HEK293 (cell line): ENCODE measurements at regions not wholly inside any gene's neighbourhood (a gene's known extent, or its start where the extent isn't known, plus 50 kb on each side); places are given as distances from the start of the nearest gene placed in this dataset.

Experiments used
- SP3 ChIP-seq: fragments of 450-650 bp; formaldehyde crosslinking; IDR thresholded peaks from 2 replicates; pipeline ENCODE4 v1.5.1; 2016; ENCODE audit warnings: missing biosample characterization, missing genetic modification characterization
- ZNF23 ChIP-seq: fragments of 450-650 bp; formaldehyde crosslinking; IDR thresholded peaks from 2 replicates; pipeline ENCODE4 v1.5.1; 2016; ENCODE audit warnings: missing biosample characterization, missing genetic modification characterization, borderline replicate concordance
- ZNF274 ChIP-seq, 2 experiments: fragments of 200-500 bp in 1 of 2; fragments of 450-650 bp in 1 of 2; sonication (Bioruptor generic) in 1 of 2; formaldehyde crosslinking in 1 of 2; IDR thresholded peaks; 2 replicates each; pipeline versions ENCODE4 v1.5.1 to v1.6.1; 2014 to 2016; ENCODE audit warnings: borderline replicate concordance in 1 of 2, inconsistent platforms in 1 of 2, low read length in 1 of 2, missing biosample characterization in 1 of 2, missing genetic modification characterization in 1 of 2
- ZNF514 ChIP-seq: fragments of 450-650 bp; formaldehyde crosslinking; IDR thresholded peaks from 2 replicates; pipeline ENCODE4 v1.5.1; 2016; ENCODE audit warnings: missing biosample characterization, missing genetic modification characterization
- ZNF670 ChIP-seq: fragments of 450-650 bp; formaldehyde crosslinking; IDR thresholded peaks from 2 replicates; pipeline ENCODE4 v1.5.1; 2016; ENCODE audit warnings: missing biosample characterization, missing genetic modification characterization, low read depth
- ZNF777 ChIP-seq: fragments of 450-650 bp; formaldehyde crosslinking; IDR thresholded peaks from 2 replicates; pipeline ENCODE4 v1.5.1; 2017; ENCODE audit warnings: missing biosample characterization, missing genetic modification characterization, borderline replicate concordance
- TF ChIP-seq, protein P1 (sequence below): fragments of 450-650 bp; IDR thresholded peaks from 2 replicates; pipeline ENCODE4 v1.5.1; 2018; ENCODE audit warnings: missing biosample characterization, missing genetic modification characterization
- TF ChIP-seq, protein P2 (sequence below): fragments of 450-650 bp; formaldehyde crosslinking; IDR thresholded peaks from 2 replicates; pipeline ENCODE4 v1.5.1; 2016; ENCODE audit warnings: missing biosample characterization, missing genetic modification characterization
- TF ChIP-seq, protein P3 (sequence below): fragments of 450-650 bp; formaldehyde crosslinking; IDR thresholded peaks from 2 replicates; pipeline ENCODE4 v1.5.1; 2016; ENCODE audit warnings: missing biosample characterization, missing genetic modification characterization
- TF ChIP-seq, protein P4 (sequence below): fragments of 450-650 bp; formaldehyde crosslinking; IDR thresholded peaks from 2 replicates; pipeline ENCODE4 v1.5.0; 2017; ENCODE audit warnings: missing biosample characterization, missing genetic modification characterization, borderline replicate concordance
- TF ChIP-seq, protein P5 (sequence below): fragments of 450-650 bp; formaldehyde crosslinking; IDR thresholded peaks from 2 replicates; pipeline ENCODE4 v1.5.1; 2016; ENCODE audit warnings: missing biosample characterization, missing genetic modification characterization
- TF ChIP-seq, protein P6 (sequence below): fragments of 450-650 bp; formaldehyde crosslinking; IDR thresholded peaks from 2 replicates; pipeline ENCODE4 v1.5.1; 2016; ENCODE audit warnings: missing biosample characterization, missing genetic modification characterization
- TF ChIP-seq, protein P7 (sequence below): sonication (generic); formaldehyde crosslinking; IDR thresholded peaks from 2 replicates; pipeline ENCODE4 v1.8.1; 2022; ENCODE audit warnings: mild to moderate bottlenecking, moderate library complexity, missing genetic modification reagents

DNA sequence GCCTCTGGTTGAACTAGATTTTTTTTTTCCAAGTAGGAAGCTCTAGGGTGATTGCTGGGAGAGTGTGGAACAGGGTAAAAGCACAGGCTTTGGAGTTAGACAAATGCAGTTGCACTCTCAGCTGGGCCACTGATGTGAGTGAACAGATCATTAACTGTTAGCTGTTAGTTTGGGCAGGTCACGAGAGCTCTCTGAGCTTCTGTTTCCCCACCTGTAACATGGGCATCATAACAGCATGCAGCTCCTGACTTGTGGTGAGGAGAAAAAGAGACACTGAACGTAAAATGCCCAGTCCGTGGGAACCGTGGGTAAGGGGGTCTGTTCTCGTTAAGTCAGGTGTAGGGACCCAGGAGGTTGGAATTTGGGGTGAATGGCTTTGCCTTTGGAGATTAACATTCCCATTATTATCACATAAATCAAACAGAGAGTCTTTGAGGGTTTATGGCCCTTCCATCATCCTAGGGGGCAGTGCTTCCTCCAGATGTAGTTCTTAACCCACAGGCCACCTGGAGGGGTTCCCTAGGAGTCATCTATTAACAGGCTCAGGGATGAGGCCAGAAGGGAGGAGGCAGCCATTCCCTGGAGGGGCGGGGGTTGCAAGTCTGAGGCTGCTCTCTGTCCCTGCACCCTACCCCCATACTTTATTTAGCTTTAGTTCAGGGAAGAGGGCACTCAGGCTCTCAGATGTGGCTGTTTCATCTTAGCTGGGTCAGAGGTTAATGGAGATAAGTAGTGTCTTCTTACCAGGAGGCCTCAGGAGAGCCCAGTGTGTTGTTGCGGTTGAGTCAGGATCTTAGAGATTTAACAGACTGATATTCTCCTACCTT lies 135.2 kb downstream of the DACT1 start:
- TF ChIP-seq ZNF514 (no peak), SP3 (tag by site-specific recombination) (no peak), ZNF670 (no peak), ZNF274 (IDR thresholded peaks at IDR 0.05; ENCODE audit: low read length) (no peak), ZNF274 (tag by site-specific recombination; IDR thresholded peaks at IDR 0.05; ENCODE audit: borderline replicate concordance) (no peak), ZNF777 (tag by site-specific recombination) (no peak), ZNF23 (tag by site-specific recombination) (no peak)
- TF ChIP-seq, protein P1, sequence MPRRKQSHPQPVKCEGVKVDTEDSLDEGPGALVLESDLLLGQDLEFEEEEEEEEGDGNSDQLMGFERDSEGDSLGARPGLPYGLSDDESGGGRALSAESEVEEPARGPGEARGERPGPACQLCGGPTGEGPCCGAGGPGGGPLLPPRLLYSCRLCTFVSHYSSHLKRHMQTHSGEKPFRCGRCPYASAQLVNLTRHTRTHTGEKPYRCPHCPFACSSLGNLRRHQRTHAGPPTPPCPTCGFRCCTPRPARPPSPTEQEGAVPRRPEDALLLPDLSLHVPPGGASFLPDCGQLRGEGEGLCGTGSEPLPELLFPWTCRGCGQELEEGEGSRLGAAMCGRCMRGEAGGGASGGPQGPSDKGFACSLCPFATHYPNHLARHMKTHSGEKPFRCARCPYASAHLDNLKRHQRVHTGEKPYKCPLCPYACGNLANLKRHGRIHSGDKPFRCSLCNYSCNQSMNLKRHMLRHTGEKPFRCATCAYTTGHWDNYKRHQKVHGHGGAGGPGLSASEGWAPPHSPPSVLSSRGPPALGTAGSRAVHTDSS, result no peak
- TF ChIP-seq, protein P2, sequence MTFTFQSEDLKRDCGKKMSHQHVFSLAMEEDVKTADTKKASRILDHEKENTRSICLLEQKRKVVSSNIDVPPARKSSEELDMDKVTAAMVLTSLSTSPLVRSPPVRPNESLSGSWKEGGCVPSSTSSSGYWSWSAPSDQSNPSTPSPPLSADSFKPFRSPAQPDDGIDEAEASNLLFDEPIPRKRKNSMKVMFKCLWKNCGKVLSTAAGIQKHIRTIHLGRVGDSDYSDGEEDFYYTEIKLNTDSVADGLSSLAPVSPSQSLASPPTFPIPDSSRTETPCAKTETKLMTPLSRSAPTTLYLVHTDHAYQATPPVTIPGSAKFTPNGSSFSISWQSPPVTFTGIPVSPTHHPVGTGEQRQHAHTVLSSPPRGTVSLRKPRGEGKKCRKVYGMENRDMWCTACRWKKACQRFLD, result no peak
- TF ChIP-seq, protein P3, sequence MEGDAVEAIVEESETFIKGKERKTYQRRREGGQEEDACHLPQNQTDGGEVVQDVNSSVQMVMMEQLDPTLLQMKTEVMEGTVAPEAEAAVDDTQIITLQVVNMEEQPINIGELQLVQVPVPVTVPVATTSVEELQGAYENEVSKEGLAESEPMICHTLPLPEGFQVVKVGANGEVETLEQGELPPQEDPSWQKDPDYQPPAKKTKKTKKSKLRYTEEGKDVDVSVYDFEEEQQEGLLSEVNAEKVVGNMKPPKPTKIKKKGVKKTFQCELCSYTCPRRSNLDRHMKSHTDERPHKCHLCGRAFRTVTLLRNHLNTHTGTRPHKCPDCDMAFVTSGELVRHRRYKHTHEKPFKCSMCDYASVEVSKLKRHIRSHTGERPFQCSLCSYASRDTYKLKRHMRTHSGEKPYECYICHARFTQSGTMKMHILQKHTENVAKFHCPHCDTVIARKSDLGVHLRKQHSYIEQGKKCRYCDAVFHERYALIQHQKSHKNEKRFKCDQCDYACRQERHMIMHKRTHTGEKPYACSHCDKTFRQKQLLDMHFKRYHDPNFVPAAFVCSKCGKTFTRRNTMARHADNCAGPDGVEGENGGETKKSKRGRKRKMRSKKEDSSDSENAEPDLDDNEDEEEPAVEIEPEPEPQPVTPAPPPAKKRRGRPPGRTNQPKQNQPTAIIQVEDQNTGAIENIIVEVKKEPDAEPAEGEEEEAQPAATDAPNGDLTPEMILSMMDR (tag by site-specific recombination), result 0 out of 2 replicates have a peak, but pooled peaks have one; percentile 20
- TF ChIP-seq, protein P4, sequence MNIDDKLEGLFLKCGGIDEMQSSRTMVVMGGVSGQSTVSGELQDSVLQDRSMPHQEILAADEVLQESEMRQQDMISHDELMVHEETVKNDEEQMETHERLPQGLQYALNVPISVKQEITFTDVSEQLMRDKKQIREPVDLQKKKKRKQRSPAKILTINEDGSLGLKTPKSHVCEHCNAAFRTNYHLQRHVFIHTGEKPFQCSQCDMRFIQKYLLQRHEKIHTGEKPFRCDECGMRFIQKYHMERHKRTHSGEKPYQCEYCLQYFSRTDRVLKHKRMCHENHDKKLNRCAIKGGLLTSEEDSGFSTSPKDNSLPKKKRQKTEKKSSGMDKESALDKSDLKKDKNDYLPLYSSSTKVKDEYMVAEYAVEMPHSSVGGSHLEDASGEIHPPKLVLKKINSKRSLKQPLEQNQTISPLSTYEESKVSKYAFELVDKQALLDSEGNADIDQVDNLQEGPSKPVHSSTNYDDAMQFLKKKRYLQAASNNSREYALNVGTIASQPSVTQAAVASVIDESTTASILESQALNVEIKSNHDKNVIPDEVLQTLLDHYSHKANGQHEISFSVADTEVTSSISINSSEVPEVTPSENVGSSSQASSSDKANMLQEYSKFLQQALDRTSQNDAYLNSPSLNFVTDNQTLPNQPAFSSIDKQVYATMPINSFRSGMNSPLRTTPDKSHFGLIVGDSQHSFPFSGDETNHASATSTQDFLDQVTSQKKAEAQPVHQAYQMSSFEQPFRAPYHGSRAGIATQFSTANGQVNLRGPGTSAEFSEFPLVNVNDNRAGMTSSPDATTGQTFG (tag by site-specific recombination), result no peak
- TF ChIP-seq, protein P5, sequence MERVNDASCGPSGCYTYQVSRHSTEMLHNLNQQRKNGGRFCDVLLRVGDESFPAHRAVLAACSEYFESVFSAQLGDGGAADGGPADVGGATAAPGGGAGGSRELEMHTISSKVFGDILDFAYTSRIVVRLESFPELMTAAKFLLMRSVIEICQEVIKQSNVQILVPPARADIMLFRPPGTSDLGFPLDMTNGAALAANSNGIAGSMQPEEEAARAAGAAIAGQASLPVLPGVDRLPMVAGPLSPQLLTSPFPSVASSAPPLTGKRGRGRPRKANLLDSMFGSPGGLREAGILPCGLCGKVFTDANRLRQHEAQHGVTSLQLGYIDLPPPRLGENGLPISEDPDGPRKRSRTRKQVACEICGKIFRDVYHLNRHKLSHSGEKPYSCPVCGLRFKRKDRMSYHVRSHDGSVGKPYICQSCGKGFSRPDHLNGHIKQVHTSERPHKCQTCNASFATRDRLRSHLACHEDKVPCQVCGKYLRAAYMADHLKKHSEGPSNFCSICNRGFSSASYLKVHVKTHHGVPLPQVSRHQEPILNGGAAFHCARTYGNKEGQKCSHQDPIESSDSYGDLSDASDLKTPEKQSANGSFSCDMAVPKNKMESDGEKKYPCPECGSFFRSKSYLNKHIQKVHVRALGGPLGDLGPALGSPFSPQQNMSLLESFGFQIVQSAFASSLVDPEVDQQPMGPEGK, result peak; percentile 48
- TF ChIP-seq, protein P6, sequence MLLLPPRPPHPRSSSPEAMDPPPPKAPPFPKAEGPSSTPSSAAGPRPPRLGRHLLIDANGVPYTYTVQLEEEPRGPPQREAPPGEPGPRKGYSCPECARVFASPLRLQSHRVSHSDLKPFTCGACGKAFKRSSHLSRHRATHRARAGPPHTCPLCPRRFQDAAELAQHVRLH (tag by site-specific recombination), result 0 out of 2 replicates have a peak, but pooled peaks have one; percentile 28
- TF ChIP-seq, protein P7, sequence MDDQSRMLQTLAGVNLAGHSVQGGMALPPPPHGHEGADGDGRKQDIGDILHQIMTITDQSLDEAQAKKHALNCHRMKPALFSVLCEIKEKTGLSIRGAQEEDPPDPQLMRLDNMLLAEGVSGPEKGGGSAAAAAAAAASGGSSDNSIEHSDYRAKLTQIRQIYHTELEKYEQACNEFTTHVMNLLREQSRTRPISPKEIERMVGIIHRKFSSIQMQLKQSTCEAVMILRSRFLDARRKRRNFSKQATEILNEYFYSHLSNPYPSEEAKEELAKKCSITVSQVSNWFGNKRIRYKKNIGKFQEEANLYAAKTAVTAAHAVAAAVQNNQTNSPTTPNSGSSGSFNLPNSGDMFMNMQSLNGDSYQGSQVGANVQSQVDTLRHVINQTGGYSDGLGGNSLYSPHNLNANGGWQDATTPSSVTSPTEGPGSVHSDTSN (CRISPR knock-in tag), result no peak
